CD4-positive, alpha-beta T cell treated with Interleukin-6 at 100 ng/mL for 8 hours (primary cell): ENCODE measurements at regions not wholly inside any gene's neighbourhood (a gene's known extent, or its start where the extent isn't known, plus 50 kb on each side); places are given as distances from the start of the nearest gene placed in this dataset.

Source experiments
- DNase-seq: peaks from one replicate; pipeline ENCODE4 v3.0.0-alpha.2; 2020; ENCODE audit warnings: mixed read lengths, low spot score

DNA sequence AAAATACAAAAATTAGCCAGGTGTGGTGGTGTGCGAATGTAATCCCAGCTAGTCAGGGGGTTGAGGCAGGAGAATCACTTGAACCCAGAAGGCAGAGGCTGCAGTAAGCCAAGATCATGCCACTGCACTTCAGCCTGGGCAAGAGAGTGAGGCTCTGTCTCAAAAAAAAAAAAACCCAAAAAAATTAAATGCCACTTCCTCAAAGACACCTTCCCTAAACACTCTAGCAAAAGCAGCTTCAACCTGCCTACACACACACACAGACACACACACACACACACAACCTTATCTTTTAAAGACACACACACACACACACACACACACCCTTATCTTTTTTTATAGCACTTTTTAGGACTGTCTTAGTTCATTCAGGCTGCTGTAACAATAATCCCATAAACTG, 201.7 kb upstream of the PSMD7 start:
- no peak for DNase-seq

DNA sequence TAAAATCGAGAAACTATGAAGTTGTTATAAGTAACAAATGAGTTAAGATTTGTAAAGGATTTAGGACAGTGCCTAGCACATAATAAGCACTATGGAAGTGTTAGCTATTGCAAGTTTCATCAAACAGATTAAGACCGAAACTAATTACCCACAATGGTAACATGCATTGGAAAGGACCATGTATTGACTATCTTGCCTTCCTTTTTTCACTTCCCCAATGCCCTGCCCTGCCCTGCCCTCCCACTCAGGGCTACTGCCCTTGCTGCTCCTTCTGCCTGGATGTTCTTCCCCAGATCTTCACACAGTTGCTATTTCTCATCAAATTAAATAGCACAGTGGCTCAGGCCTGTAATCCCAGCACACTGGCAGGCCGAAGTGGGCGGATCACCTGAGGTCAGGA, 202.1 kb upstream of the PSMD7 start:
- no peak for DNase-seq

DNA sequence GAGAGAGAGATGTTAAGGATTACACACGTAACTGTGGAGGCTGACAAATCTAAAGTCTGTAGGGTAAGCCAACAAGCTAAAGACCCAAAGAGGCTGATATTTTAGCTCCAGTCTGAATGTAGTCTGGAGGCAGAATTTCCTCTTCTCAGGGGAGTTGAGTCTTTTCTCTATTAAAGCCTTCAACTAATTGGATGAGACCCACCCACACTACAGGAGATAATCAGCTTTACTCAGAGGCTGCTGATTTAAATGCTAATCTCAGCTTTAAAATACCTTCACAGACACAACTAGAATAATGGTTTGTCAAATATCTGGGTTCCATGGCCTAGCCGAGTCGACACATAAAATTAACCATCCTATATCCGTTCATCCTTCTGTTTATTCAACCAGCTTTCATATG, 204.3 kb upstream of the PSMD7 start:
- DNase-seq = no peak

DNA sequence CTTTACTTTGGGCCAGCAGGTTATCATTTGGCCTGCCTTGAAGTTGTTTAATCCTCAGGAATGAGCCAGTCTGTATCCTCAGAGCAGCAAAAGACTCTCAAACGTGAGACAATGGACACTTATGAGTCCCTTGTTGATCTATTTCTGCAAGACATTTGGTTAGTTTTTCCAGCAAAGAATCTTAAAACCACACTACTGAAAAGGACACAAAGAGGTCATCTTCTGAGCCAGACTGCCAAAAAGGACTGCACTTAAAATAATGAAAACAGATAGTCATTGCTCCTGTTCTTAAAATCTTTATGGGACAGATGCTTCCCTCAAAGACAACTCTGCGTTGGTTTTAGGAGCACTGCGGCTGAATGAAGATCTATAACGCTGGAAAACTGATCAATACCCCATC, 205.7 kb upstream of the PSMD7 start:
- no peak for DNase-seq

DNA sequence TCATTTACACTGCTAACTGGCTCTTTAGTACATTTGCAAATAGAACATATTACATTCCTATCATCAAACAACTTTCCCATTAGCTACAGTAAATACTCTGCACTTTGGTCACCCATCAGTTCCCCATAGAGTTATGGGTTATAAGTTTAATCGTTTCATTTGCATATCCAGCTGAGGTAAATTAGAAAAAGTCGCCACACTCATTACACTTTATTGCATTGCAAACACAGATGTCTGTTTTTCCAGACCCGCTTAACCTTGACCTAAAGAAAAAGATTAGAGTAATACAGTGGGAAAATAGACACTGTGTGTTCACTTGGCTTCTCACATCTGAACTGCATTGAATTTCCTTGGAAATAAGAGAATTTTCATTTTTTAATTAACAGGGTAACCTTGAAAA, 213.1 kb upstream of the PSMD7 start:
- DNase-seq = no peak

DNA sequence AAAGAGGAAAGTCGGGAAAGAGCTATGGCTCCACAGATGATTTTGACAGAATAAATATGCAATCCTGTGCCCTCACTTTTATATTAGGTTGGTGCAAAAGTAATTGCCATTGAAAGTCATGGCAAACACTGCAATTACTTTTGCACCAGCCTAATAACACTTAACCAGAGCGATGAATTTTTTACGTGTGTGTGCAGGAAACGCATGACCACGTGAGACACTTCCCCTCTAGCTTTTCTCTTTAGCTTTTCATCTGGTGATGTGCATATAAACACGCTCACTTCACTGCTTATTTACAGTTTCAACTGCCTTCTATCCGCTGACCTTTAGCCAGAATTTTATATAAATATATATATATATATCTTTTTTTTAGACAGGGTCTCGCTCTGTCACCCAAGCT, 216.3 kb upstream of the PSMD7 start:
- no peak for DNase-seq

DNA sequence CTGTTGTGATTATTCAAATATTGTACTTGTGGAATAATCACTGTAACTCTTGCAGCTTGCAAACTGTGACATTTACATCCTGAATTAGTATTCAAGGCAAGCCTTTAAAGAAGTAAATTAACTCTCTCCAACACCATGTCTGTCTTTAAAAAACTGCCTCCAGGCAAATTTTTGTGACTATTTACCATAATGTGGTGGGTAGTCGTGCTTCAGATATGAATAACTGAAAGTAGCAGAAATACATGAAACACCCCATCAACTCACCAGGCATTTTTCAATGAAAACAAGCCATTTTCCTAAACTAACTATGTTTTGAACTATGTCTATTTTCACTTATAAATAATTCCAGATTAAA, 217.4 kb upstream of the PSMD7 start:
- DNase-seq = no peak

DNA sequence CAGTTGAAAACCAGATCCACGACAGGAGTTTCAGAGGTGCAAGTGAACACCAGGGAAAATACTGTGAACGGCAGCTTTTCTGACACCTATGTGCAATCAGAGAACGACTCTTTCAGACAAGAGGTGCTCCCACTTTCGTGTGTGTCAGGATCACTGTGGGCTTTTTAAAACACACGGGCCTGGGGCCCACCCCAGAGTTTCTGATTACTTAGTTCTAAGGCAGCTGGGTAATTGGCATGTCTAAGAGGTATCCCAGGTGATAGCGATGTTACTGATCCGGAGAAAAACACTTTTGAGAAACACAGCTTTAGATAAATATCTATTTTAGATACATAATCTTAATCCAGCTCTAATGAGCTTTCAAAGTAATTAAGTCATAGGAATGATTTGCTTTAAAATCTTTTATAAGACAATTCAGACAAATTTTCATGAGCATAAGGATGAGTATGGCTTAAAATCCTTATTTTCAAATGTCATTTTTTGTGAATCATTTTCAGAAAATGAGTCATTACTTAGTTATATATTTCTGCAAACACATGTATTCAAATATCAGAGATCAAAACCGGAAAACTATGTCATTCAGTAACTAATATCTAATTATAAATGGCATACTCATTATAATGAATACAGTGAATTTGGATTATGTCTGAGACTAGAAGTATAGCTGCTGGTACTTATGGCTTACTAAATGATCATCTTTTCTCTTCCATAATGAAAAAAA, 217.9 kb upstream of the PSMD7 start:
- no peak for DNase-seq

DNA sequence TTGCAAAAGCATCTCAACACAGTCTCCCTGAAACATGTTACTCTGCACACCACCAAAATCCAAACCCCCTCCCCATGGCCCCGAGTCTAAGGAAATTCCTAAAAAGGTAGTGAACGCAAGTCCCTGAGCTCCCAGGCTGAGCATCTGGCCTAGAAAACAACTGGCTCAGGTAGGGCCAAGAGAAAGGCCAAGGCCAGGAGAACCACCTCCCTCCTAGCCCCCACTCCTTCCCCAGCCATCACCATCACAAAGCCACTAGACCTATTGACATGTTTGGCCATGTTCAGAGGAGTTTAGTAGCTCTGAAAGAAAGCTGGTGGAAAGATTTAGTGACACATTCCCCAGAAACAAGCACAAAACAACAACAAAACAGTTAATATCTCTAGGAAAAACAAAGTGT, 220.0 kb upstream of the PSMD7 start:
- no peak for DNase-seq

DNA sequence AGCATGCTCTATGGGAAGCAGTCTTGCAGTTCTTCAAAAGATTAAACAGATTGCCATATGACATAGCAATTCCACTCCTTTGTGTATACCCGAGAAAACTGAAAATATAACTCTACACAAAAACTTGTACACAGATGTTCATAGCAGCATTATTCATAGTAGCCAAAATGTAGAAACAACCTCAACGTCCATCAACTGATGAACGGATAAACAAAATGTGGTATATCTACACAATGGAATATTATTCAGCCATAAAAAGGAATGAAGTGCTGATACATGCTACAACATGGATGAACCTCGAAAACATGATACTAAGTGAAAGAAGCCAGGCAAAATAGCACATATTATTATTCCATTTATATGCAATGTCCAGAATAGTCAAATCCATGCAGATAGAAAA, 221.2 kb upstream of the PSMD7 start:
- DNase-seq = no peak

DNA sequence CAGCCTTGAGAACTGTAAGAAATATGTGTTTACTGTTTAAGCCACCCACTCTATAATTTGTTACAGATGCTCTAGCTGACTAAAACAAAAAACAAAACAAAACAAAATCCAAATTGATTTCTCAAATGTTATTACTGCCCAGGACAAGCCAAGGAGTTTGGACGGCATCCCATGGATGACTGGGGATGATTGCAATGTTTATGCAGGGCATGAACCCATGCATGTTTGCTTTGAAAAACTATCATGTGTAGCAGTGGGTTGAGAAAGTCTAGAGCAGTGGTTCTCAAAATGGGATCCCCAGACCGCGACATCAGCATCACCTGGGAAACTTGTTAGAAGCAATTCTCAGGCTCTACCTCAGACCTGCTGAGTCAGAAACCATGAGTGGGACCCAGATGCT, 223.2 kb upstream of the PSMD7 start:
- DNase-seq = no peak

DNA sequence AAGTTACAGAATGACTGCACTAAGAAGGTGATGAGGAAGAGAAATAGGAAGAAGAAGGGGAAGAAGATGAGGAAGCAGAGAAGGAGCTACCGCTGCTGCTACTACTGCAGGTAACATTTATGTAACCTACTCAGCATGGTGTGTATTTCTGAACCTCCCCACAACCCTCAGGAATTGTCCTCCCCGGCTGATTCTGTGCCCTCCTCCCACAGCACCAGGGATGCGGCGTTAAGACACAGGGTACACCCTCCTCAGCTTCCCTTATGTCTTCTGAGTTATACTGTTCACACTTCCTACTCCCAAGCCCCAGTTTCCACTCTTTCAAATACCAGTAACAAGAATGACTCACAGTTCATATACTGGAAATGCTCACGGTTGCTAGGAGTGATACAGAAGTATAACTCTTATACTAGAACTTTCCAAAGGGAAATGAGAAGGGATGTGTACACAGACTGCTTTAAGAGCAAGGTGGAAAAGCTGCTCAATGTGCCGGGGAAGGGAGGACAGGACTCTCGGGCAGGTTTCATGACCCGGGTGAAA, 224.5 kb upstream of the PSMD7 start:
- no peak for DNase-seq

DNA sequence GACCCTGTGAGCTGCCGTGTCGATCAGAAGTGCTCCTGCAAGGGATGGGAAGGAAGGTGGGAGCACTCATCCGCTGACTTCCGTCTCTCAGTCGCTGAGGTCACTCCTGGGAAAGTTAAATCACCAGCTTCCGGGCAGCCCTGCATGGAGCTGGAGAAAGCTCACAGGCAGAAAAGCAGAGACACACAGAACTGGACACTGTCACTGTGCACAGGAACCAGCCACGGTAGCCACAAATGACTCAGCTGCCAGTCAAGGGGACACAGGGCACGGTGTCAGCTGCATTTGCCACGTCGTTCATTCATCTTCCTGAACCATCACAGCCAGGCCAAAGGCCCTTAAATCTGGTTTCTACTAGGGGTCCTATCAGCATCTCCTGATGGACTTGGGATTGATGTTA, 226.4 kb upstream of the PSMD7 start:
- DNase-seq = no peak

DNA sequence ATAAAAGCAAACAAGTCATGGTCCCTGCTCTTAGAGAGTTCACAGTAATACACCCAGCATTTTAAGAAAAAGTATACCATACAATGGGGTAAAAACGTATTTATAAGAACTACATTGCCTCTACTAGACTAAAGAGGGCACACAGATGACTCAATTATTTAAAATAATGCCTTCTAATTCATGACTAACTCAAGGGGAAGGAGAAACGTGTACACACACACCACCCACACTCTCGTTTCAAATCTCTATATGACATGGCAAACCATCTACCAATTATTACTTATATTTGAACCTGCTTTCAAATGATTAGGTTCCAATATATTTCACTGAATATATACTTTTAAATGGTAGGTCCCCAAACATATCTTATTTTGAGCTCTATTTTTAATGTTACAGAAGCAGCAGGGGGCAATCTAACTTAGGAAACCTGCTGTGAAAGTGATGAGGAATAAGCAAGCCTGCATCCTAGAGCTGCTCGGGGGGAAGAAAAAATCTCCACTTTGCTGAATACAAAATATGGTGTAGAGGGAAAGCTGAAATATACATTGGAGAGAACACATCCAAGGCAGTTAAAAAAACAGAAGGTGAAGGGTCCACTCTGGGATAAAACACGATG, 232.4 kb upstream of the PSMD7 start:
- DNase-seq = no peak

DNA sequence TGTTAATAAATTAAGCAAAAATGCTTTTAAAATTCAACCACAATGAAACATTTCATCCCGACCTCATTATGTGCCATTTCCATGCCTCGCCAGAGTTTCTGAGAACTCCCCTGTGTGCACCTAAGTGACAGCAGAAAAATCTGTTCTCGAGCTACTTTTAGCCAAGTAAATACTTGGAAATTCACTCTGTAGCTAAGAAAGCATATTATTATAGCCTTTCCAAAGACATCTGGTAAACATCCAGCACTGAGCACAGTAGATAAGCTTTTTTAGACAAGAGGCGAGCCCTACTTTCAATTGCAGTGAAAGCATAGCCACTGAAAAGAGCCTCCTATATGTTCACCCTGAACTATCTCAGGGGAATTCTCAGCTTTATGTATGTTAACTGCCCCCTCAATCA, 242.8 kb upstream of the PSMD7 start:
- DNase-seq = no peak

DNA sequence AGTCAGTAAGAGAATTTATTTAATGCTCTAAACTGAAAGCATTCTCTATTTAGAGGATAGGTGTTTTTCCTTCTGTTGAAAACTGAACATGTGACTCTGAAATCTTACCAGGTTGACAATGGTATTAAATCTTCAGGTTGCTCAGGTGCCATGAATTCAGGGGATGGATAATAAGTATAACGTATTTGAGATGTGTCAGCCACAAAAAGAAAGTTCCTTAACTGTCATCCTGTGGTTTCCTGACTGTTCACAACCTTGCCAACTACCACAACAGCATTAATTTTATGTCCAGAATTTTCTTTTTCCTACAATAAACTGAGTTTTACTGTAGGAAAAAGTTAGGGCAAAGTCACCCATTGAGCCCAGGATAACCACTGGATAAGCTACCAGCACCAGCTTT, 243.3 kb upstream of the PSMD7 start:
- DNase-seq = no peak

DNA sequence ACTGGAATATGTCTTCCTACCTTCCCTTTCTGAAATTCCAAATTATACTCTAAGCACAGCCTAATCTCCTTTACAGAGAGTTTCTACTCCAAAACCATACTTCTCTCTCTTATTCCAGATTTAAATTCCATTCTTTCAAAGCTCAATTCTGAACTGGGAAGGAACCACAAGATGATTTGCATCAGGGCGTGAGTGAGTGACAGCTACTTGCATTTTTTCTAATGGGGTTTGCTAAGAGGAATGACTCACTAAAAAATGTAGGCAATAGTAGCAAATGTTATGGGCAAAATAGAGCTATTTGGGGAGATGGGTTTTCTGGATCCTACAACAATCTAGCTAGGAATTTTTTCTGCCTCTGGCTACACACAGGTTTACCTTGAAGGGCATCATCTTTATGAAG, 244.6 kb upstream of the PSMD7 start:
- DNase-seq = no peak

DNA sequence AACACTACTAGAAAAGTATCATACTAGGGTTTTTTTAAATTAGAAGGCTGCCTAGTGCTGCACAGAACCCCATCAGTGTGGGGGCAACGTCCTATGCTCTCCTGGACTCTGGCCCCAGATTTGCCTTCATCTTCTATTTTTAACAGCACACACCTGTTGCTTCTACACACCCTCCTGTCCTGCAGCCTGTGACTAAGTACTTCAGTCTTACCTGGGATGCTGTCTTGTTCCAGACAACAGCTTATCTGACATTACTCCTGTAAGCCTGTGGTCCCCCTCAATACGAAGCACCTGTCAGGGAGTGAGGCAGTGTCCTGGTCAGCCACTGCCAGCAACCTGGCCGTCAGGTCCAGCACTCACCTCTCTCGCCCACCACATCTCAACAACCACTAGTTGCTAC, 247.6 kb upstream of the PSMD7 start:
- no peak for DNase-seq

DNA sequence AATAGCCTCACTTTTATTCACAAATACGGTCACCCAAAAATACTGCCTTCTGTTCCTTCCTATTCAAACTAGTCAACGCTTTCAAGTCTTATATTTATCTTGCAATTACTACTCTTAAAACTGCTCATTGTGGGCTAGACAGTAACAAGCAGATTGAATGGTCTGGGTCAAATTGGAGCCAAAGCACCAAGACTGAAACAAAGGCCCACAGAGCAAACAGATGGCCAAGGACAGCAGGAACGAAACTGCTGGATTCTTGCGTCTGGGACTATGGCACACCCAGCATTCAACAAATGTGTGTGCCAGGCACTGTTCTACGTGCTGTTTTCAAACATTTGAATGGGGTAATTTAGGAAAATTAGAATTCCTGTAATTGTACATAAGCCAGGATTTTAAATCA, 250.1 kb upstream of the PSMD7 start:
- DNase-seq = no peak

DNA sequence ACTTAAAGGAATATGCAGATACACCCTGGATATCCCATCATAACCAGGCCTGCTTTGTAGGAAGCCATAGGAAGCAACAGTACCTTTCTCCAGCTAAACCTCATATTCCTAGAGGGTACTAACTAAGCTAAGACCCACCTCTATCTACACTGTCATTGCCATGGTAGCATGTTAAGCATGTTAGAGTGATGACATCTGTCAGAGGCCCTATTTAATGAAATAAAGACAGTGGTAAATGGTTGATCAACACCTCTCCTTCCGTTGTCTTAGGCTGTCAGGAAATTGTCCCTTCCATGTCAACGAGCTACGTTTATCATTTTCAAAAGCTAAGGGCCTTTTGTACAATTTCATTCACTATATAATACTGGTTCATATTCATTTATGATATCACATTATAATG, 251.1 kb upstream of the PSMD7 start:
- no peak for DNase-seq

DNA sequence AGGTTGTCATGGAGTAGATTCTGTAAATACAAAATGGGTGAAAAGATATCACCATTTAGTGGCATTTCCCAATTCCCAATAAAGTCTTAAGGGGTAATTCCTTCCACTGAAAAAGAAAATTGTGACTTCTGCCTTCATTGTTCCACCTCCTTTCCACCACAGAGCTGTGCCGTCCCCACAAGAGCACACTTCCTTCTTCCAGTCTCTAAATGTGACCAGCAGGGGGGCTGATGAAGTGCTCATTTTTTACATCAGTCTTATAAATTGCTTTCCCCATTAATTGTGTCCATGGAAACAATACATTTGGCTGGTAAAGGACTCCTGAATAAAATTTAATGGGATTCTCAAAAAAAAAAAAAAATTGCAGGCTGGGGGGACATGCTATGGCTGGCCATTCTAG, 260.8 kb upstream of the PSMD7 start:
- no peak for DNase-seq

DNA sequence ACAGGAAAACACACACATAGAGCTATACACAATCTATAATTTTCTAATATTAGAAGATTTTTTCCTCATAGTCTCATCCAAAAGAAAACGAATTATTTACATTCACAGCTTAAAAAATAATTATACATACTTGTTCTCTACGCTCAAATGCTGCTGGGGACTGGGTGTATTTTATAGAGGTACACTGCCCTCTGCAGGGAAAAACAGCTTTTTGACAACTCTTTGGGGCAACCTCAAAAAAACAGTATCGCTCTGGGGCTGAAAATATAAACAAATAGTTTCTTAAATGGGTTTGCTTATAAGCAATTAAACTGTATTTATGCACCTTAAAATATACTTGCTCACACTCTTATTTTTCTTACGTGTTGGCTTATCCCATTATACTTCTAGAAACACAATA, 261.8 kb upstream of the PSMD7 start:
- no peak for DNase-seq

DNA sequence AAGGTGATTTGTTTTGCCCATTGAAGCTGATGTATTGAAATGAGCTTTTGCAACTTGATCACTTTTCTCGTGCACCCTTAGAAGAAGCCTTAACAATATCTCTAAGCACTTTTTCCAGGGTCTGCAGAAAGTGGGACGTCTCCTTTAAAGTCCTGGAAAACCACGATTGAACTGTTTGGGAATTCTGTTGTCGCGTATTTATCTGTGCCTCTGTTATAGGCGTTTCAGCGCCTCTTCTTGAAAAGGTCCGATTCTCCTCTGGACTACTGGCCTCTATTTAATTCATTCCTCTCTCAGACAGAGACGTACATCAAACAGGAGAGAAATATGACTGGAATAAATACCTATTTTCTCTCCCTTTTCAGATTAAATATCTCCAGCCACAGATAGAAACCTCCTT, 262.4 kb upstream of the PSMD7 start:
- no peak for DNase-seq

DNA sequence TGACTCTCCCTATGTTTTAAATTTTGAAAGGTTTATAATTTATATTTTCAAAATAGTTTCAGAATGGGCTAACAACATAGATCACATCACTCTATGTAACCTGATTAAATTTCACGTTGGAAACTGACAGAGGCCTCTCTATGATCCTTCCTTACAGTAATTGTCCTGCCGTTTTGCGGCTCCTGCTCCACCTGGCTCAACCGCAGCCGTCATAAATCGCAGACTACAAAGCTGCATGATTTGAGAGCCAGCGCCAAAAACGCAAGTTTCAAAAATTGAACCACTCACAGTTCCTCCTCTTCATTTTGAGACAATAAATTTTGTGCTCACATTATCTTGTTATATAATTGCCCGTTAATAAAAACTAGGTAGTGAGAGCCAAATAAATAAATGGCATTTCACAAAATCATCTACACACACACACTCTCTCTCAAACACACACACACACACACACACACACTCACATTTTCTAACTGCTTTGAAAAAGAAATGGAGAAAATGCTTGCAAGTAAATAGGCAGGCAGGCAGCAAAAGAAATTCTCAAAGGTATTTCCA, 263.1 kb upstream of the PSMD7 start:
- no peak for DNase-seq
